Pons (tissue), 1 donor: ENCODE measurements at regions not wholly inside any gene's neighbourhood (a gene's known extent, or its start where the extent isn't known, plus 50 kb on each side); places are given as distances from the start of the nearest gene placed in this dataset.
"Not testable (repeated sequence)": the region's sequence is repeated elsewhere in the genome, so short reads cannot be mapped to it uniquely, and the experiment has no call there.

ENCODE experiments used
- DNase-seq: peaks from one replicate; pipeline ENCODE4 v3.0.0-alpha.2; 2016; ENCODE audit warnings: low spot score

DNA sequence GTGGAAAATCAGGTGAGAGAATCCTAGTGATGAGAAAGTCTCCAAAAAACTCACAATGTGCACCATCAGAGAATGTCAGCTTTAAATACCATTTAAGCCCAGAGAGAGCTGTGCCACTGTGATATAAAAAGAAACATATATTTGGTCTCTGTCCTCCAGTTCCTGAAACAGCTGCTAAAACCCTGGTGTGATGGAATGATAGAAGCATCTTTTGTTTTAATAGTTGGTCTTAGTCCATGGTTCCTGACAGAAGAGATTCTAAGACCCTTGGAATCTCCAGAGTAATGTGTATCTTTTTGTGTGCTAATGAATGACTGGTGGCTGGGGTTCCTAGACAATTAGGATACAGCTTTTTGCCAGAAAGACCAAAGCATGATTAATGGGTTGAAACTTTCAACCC is 302.8 kb upstream of the B3GALT2 start:
- DNase-seq, result no peak

DNA sequence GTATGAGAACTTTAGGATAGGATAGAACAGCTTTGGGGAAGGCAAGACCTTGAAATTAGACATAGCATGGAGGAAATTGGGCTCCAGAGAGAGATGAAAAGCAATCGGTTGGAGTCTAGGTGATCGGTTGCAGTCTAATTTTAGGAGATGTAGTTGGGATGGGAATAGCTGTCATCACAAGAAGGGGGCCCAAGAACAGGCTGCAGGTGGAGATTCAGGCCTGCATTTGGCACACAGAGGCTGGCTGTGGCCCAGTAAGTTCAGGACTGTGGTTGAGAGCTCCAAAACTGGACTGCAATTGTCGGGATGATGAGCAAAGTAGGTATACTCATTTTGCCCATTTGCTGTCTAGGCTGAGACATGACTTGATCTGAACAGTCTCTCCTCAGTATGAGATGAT is 301.3 kb upstream of the B3GALT2 start:
- no peak for DNase-seq

DNA sequence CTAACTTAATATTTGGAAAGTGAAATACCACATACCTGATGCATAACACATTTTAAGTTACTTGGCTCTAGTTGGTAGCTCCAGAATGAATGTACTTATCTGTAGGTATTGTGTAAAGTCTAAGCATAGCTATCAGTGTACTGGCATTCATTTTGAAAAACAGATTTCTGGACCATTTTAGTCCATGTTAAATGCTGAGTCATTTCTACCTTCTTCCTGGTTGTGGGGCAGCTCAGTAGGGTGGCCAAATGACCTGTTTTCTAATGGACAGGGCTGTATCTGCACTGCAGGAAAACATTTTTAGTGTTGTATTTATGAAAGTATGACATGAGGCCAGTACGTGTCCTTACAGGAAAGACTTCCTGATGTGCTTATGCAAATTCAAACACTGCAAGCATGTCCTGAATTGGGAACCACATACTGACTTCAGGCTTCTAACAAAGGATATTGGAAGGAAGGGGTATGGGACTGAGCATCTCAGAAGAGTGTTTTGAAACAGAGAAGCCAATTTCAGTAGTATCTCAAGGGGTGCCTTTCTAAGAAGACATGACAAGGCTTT is 300.3 kb upstream of the B3GALT2 start:
- DNase-seq, result no peak

DNA sequence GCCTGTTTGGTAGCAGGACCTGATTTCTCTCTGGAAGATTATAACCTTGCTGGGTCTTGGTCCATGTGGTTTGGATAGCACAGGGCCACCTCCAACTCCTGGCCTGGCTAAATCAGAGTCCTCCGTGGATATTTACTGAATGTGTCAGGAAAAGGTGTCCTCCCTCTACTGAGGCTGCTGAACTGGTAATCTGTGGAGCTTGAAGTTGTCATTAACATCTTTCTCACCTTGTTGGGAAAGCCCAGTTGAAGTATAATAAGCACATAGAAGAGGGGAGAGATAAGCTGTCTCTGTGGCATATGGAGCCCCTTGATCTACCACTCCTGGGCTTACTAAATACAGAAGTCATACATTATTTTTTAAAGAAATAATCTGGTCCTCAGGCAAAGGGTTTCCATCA is 294.3 kb upstream of the B3GALT2 start:
- DNase-seq, result no peak

DNA sequence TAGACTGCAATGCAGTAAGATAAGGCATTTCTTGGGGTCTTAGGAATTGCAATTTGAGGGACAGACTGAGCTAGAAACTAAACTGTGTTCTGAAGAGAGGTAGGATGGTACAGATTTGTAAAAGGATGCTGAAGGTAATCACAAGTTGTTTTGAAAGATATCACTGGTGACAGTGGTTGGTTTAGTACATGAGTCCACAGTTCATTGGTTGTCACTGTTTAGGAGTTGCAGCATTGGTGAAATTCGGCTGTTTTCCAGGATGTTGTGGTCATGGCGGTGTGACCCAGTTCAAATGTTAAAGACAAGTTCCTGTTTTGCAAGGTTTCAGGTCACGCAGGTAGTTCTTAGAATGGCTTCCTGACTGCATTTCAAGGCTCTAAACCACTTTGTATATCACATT is 292.8 kb upstream of the B3GALT2 start:
- DNase-seq, result no peak

DNA sequence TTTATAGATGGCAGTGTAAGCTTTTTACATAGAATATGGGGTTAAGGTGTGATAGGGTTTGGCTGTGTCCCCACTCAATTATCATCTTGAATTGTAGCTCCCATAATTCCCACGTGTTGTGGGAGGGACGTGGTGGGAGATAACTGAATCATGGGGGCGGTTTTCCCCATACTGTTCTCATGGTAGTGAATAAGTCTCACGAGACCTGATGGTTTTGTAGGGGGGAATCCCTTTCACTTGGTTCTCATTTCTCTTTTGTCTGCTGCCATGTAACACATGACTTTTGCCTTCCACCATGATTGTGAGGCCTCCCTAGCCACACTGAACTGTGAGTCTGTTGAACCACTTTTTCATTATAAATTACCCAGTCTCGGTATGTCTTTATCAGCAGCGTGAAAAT is 290.3 kb upstream of the B3GALT2 start:
- DNase-seq, result no peak

DNA sequence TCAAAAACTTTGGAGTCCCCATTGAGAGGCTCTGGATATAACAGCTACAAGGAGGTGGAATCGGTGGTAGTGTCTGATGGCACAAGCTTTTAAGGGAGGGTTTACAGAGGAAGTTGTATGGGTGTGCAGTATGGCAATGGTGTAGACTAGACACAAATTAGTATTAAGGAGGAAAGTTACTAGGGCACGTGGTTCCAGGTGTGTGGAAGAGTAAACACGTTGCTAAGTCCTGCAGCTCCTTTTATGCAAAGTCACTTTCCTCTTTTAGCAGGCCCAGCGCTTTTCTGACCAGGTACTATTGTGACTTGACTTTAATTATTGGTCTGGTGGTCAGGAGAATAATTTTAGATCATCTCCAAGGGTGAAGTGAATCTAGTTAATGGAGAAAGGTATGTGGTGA is 287.5 kb upstream of the B3GALT2 start:
- no peak for DNase-seq

DNA sequence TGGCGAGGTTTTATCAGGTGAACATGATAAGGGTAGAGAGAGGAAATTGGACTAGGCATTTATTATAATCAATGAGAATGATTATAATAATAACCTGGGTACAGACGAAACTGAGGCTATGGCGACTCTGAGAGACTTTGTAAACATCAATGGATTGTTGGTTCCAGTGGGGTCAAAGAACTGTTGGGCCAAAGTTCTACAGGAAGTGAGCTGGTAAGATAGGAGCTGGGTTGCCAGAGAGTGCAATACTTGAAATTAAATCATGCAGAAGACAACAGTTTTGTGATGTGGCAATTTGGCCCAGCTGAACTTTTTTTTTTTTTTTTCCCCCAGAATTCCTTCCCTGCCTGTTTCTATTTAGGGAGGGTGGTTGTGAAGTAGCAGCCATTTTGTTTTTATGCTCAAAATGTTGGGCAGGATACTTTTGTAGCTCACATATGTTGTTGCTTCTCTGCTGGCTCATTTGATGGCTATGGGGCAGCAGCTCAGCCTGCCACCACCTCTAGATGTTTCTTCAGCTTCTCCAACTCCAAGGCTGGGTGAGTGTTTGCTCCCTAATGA is 286.5 kb upstream of the B3GALT2 start:
- no peak for DNase-seq

DNA sequence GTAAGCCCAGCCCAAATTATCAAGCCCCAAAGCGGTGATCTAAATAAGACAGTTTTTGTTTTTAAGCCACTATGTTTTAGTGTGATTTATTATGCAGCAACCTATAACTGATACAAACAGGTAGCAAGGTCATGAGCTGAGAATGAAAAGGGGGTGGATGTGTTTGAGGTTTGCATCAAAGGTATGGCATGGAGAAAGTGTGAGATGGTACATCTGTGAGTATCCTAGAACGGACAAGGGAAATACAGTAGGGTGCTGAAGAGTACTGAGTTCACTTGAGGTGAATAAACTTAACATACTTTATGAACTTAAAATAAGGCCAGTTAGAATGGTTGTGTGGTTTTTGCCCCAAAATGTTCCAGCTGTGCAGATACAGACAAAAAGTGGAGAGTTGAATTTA is 286.0 kb upstream of the B3GALT2 start:
- no peak for DNase-seq

DNA sequence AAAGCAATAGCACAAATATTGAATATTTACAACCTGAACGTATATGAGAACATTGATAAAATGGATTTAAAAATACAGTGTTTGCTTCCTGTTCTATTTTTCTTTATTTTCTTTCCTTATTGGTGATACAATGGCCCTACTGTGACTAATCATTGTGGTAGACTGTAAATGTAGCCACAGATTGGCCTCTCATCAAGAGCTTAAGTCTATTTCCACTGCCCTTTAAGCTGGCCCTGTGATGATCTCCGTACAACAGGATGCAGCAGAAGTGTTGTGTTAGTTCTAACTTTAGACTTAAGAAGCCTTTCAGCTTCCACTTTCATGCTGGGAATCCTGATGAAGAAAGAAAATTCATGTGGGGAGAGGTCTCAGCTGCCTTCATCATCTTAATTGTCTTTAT is 285.6 kb upstream of the B3GALT2 start:
- no peak for DNase-seq

DNA sequence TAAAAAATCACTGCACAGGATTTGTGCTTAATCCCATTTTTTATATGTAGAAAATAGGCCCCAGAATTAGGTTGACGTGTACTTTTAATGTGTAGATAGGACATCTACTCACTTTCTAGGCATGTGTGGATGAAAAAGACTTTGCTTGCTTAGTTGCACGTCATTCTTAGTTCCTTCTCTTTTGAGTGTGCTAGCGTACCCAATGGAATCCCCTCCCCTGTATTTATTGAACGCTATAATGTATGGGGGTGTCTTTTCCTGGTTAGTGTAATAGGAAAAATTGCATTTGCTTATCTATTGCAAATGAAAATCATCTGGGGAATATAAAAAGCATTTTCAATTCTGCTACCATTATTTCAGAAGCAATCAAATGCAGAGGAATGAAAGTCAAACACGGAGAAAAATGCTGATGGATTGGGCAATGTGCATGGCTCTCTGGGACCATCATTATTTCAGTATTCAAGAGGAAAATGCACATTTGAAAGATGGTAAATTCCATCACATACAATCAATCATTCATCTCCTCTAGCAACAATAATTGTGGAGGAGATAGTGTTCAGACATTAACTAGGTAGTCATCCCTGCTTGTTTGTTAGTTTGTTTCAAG is 277.0 kb upstream of the B3GALT2 start:
- no peak for DNase-seq

DNA sequence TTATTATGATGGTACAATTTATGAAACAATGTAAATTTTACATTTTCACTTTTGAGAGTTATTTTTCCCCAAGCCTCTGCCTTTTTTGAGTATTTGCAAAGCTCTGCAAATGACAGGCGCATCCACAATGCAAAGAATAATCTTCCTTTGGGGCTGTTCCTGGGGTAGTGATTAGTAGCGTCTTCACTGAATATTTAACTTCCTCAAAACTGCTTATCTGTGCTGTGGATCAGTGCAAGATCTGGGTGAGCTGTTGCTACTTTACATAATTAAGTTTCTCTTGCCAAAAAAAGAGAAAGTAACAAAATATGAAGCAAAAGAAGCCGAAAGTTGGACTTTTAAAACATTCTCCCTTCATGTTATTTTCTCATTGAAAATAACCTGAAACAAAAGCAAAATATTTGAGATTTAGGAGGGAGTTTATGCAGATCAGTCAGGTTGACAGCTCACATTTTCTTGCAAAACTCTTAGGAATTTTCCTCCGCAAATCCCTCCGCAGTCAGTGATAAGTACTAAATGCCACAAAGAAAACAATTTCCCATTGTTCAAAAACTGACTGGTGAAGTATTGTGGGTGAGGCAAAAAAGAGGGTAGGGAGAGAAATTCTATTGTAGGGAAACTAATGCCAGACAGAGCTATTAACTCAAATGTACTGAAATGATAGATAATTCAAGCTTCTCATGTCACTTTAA is 276.4 kb upstream of the B3GALT2 start:
- DNase-seq, result peak; percentile 56

DNA sequence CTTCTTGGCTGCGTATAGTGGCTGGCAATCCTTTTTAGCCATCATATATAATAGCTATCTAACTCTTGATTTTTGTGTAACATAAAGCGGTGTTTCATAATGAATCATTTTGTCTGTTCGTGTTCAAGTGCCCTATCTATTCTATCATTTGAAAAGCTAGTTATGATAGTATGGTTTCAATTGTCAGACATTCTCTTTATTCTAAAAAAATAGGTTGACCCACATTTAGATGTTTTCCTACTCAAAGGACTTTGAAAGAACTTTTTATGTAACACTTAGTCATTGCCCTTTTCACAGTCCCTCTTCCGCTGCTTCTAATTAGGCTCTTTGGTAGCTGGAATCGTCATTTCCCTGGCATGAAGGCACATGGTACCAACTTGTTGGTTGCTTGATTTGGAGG is 272.2 kb upstream of the B3GALT2 start:
- DNase-seq, result no peak

DNA sequence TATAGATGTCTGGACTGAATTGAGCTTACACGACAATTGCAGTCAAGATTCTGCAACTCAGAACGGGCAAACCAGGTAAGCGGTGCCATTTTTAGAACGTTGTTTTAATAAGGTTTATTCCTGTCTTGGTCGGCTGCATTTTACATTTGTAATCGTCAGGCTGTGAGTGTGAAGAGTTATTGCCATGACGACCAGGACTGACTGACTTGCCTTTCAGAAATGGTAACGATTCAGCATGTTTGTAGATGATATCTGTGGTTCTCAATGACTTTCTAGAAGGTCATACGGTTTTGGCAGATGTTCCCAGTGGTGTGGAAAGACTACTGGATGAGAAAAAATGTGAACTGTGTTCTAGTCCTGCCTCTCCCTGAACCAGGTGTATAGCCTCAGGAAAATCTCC is 271.3 kb upstream of the B3GALT2 start:
- DNase-seq, result no peak

DNA sequence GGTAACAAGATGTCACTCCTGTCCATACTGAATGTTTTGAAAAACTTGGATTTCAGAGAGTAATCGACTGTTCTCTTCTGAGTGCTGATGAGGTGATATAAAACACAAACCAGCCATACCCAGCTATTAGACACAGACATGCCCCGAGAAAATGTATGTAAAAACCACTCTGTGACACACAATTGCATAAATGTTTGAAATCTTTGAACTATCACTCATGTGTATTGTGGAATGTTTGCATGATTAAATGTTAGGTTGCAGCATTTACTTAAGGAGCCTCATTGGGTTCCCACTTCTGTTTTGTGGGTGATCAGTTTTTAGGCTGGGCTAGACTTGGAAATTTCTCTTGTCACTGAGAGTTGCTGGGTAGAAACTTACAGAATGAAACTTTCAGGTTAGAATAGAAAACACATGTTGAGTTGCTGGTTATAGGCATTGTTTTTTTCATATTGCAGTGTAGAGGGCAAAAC is 270.4 kb upstream of the B3GALT2 start:
- DNase-seq, result no peak

DNA sequence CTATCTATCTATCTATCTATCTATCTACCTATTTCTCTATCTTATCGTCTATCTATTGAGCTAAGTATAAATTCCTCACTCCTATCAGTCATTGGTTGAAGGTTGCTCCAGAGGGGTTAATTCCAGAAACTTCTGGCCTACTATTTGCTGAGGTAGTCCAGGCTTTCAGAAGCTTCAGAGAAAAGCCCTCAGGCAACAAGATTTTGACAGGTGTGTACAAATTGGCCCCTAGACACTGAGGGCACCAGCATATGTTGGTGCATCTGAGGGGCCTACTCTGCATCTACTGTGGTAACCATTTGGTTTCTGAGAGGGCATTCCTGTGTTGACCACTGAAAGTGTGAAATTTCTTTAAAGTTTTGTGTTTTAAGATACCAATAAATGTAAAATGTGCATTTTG is 265.2 kb upstream of the B3GALT2 start:
- no peak for DNase-seq

DNA sequence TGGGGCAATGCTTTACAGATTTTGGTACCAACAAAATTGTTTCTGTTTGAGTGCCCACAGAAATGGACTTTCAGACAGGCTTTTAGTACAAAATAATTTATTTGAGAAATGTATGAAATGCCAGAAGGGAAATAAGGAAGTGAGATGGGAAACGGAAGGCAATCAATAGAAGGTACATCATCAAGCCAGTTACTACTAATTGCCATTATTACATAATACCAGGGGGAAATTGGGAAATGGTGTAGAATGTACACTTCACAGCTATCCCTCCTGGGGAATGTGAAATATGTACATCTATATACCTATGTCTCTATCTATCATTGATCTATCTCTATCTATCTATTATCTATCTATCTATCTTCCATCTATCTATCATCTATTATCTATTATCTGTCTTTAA is 264.6 kb upstream of the B3GALT2 start:
- no peak for DNase-seq

DNA sequence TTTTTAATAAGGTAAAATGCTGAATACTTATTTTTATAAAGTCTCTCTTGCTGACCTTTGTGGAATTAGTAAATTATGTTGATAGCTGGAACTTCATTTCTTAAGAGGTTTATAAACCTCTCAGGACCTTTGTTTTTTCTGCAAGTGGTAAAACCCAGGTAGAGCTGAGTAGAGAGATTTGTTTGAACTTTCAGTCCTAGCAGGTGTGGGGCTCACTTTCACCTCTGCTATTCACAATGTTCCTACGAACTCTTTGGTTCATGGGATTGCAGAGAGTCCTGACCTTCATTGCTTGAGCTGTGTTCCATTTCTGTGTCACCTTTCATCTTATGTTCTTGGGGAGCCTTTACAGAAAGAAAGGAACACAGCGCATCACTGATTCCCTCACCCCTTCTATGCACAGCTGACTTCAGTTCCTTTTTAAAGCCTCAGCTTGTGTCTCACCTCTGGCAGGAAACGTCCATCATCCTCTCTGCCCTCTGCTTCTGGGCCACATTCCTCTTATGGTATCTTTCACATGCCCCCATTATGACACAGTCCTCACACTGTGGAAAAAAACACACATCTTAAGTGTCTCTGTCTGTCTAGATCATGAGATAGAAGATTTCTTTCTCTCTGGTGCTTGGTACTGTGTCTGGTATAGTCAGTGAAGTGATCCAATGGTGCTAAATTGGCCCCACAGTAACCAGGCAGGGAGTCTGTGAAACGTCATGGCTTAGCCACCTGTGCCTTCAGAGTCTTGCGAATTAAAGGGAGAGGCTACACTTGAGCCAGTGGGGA is 262.5 kb upstream of the B3GALT2 start:
- no peak for DNase-seq

DNA sequence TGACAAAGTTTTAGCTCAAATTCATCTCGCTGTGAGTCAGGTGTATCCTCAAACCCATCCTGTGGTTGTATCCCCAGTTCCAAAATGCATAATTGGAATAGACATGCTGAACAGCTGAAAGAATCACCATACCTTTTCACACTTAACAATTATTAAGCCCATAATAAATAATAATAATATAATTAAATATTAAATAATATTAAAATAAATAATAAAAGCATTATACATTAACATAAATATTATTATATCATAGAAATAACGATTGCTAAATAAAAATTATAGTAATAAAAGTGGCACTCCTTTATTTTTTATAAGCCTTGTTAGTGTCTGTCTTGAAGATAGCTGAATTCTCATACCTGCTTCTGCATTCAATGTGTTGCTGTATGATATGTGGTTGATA is 257.5 kb upstream of the B3GALT2 start:
- DNase-seq, result no peak

DNA sequence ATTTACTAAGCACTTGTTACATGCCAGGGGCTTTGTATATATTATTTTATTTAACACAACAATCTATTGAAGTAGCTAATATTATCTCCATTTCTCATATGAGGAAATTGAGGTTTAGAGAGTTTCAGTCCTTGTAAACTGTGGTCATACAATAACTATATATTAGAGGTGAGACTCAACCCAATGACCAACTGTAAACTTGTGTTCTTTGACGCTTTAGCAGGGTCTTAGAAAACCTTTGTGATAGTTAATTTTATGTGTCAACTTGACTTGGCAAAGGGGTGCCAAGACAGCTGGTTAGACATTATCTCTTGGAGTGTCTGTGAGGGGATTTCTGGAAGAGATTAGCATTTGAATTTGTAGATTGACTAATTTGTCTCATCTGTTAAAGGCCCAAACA is 252.4 kb upstream of the B3GALT2 start:
- DNase-seq, result no peak

DNA sequence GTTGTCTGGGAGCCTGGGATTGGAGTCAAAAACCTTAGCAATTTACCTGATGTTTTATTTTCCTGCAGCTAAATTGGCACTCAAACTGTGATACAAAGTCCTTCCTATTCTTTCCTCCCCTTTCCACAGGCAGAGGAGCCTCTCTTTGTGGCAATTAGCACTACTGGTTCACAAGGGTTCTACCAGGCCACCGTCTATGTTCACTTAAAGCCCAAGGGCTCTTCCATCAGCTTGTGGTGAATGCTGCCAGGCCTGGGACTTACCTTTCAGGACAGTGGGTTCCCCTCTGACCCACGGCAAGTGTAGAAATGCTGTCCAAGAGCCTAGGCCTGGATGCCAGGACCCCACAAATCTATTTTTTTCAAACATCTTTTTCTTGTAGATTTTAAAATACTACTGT is 251.9 kb upstream of the B3GALT2 start:
- no peak for DNase-seq

DNA sequence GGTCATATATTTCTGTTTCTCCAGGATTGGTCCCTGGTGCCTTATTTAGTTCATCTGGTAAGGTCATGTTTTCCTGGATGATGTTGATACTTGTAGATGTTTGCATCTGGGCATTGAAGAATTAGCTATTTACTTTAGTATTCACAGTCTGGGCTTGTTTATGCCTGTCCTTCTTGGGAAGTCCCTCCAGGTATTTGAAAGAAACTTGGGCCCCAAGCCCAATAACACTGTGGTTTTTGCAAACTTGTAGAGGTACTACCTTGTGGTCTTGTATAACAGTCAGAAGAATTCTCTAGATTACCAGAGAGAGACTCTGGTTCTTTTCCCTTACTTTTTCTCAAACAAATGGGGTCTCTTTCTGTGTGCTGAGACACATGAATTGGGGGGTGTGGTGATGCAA is 251.4 kb upstream of the B3GALT2 start:
- DNase-seq, result no peak

DNA sequence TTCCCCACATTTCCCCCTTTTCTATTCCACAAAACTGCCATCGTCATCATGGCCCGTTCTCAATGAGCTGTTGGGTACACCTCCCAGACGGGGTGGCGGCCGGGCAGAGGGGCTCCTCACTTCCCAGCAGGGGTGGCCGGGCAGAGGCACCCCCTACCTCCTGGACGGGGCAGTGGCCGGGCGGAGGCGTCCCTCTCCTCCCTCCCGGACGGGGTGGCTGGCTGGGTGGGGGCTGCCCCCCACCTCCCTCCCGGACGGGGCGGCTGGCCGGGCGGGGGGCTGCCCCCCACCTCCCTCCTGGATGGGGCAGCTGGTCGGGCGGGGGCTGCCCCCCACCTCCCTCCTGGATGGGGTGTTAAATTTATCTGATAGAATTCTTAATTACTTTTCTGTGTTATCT is 250.9 kb upstream of the B3GALT2 start:
- not testable (repeated sequence) for DNase-seq
